Ovary (tissue), 3 donors: ENCODE measurements at regions not wholly inside any gene's neighbourhood (a gene's known extent, or its start where the extent isn't known, plus 50 kb on each side); places are given as distances from the start of the nearest gene placed in this dataset.

Experiments used
- CTCF ChIP-seq, 3 donors: fragments of 450-650 bp in 2 of 3; fragments of 200-600 bp in 1 of 3; IDR thresholded peaks; one replicate each; pipeline versions ENCODE4 v1.5.1 to v1.8.0; 2016 to 2022; ENCODE audit warnings: antibody characterized with exemption in 3 of 3, mild to moderate bottlenecking in 1 of 3
- EP300 ChIP-seq: sonication (generic); formaldehyde crosslinking; IDR thresholded peaks from one replicate; pipeline ENCODE4 v1.6.1; 2017; ENCODE audit warnings: antibody characterized with exemption
- POLR2A ChIP-seq: fragments of 450-650 bp; IDR thresholded peaks from one replicate; pipeline ENCODE4 v1.6.1; 2017; ENCODE audit warnings: antibody characterized with exemption, mild to moderate bottlenecking, moderate library complexity
- donor health status: DM: no; HTN: no; CAD: no.

- TF ChIP-seq POLR2A (no peak), CTCF (IDR thresholded peaks at IDR 0.05) (no peak), EP300 (no peak)
Observed at GRCh38 chr3:89859757-89860156, 752.3 kb downstream of the EPHA3 start.
